Body of pancreas (tissue), 4 donors: ENCODE measurements at regions not wholly inside any gene's neighbourhood (a gene's known extent, or its start where the extent isn't known, plus 50 kb on each side); places are given as distances from the start of the nearest gene placed in this dataset.

Source experiments
- POLR2A ChIP-seq, 3 donors: fragments of 450-650 bp; IDR thresholded peaks; one replicate each; pipeline ENCODE4 v1.6.1; 2016; ENCODE audit warnings: antibody characterized with exemption in 3 of 3, mild to moderate bottlenecking in 2 of 3
- TF ChIP-seq, protein P1 (sequence below), 7 experiments: fragments of 450-650 bp in 4 of 7; fragments of 200-600 bp in 3 of 7; sonication (generic) in 3 of 7; IDR thresholded peaks; one replicate each; pipeline ENCODE4 v1.5.1; 2016 to 2019; ENCODE audit warnings: antibody characterized with exemption in 7 of 7

DNA sequence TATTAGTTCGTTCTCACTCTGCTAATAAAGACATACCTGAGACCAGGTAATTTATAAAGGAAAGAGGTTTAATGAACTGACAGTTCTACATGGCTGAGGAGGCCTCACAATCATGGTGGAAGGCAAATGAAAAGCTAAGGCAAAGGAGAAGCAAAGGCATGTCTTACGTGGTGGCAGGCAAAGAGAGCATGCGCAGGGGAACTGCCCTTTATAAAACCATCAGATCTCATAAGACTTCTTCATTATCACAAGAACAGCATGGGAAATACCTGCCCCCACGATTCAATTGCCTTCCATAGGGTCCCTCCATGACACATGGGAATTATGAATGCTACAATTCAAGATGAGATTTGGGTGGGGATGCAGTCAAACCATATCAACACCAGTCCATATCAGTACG is 133.5 kb downstream of the ZNF621 start:
- TF ChIP-seq, protein P1, sequence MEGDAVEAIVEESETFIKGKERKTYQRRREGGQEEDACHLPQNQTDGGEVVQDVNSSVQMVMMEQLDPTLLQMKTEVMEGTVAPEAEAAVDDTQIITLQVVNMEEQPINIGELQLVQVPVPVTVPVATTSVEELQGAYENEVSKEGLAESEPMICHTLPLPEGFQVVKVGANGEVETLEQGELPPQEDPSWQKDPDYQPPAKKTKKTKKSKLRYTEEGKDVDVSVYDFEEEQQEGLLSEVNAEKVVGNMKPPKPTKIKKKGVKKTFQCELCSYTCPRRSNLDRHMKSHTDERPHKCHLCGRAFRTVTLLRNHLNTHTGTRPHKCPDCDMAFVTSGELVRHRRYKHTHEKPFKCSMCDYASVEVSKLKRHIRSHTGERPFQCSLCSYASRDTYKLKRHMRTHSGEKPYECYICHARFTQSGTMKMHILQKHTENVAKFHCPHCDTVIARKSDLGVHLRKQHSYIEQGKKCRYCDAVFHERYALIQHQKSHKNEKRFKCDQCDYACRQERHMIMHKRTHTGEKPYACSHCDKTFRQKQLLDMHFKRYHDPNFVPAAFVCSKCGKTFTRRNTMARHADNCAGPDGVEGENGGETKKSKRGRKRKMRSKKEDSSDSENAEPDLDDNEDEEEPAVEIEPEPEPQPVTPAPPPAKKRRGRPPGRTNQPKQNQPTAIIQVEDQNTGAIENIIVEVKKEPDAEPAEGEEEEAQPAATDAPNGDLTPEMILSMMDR (IDR thresholded peaks at IDR 0.05), result no peak
- TF ChIP-seq POLR2A (IDR thresholded peaks at IDR 0.05), result no peak
